Frontal cortex (tissue), 3 donors: ENCODE measurements at regions not wholly inside any gene's neighbourhood (a gene's known extent, or its start where the extent isn't known, plus 50 kb on each side); places are given as distances from the start of the nearest gene placed in this dataset.
"Not testable (repeated sequence)": the region's sequence is repeated elsewhere in the genome, so short reads cannot be mapped to it uniquely, and the experiment has no call there.

ENCODE experiments used
- DNase-seq, 2 donors: peaks; one replicate each; pipeline ENCODE4 v3.0.0; 2012; ENCODE audit warnings: low spot score in 2 of 2
- FAIRE-seq: peaks from 2 replicates; lab custom pipeline; 2012; peaks lifted over from hg19 to GRCh38; lab: Jason Lieb, UNC
- donor health status: control.
- donor health status: control.
- donor health status: control.

GRCh38 chr5:34245813-34246212 is 202.8 kb upstream of the C1QTNF3 start:
- FAIRE-seq, DNase-seq: not testable (repeated sequence)

GRCh38 chr5:34258598-34258997 is 215.6 kb upstream of the C1QTNF3 start:
- not testable (repeated sequence) for DNase-seq
- peak; percentile 59 for FAIRE-seq

DNA sequence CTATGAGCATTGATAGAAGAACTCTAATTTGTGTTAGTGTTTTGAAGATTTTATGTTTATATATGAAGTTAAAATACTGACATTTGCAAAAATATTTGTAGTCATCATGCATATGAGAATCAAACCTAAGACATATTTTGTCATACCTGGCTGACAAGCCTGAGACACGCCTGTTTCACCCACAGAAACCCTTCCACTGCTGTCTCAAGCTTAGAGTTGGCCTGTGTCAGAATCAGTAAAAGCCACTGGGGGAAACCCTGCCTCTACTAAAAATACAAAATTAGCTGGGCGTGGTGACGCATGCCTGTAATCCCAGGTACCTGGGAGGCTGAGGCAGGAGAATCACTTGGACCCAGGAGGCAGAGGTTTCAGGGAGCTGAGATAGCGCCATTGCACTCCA is 218.0 kb upstream of the C1QTNF3 start:
- DNase-seq, FAIRE-seq: not testable (repeated sequence)

DNA sequence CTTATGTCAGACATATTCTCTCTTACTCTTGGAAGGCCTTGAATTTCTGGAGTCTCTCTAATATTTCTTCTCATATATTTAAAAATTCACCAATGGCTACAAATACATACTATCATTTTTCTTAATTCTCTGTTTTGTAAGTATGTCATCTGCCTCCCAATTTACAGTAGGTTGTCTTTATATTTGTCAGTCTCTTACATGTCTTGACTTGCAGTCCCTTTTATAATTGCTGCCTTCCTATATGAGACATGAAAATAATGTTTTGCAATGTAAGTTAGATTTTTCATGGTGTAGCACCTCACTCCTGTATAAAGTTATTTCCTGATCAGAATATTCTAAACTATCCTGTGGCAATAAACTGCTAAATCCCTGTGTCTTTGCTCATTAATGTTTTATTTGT is 223.1 kb upstream of the C1QTNF3 start:
- FAIRE-seq, DNase-seq: not testable (repeated sequence)

DNA sequence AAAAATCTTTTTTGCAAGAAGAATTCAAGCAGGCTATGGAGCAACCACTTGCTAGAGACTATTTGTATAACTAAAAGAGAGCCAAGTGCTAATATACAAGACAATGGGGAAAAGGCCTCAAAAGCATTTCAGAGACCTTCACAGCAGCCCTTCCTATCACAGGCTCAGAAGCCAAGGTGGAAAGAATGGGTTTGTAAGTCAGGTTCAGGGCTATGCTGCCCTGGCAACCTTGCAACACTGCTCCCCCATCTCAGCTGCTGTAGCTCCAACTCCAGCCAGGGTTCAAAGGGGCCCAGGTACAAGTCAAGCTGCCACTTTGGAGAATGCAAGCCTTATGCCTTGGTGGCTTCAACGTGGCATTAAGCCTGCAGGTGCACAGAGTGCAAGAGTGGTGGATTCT is 253.7 kb upstream of the C1QTNF3 start:
- not testable (repeated sequence) for FAIRE-seq, DNase-seq

DNA sequence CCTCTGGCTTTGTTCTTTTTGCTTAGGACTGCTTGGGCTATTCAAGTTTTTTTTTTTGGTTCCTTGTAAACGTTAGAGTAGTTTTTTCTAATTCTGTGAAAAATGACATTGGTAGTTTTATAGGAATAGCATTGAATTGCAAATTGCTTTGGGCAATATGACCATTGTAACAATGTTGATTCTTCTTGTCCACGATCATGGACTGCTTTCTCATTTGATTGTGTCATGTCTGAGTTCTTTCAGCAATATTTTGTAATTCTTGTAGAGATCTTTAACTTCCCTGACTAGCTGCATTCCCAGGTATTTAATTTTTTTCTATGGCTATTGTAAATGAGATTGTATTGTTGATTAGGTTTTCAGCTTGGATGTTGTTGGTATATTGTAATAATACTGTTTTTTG is 286.2 kb upstream of the C1QTNF3 start:
- peak; percentile 48 for FAIRE-seq
- DNase-seq, result not testable (repeated sequence)

GRCh38 chr5:34329611-34330108 is 286.6 kb upstream of the C1QTNF3 start:
- DNase-seq, FAIRE-seq: not testable (repeated sequence)

- DNase-seq, FAIRE-seq: not testable (repeated sequence)
Observed at GRCh38 chr5:34331928-34332454, 289.0 kb upstream of the C1QTNF3 start.

DNA sequence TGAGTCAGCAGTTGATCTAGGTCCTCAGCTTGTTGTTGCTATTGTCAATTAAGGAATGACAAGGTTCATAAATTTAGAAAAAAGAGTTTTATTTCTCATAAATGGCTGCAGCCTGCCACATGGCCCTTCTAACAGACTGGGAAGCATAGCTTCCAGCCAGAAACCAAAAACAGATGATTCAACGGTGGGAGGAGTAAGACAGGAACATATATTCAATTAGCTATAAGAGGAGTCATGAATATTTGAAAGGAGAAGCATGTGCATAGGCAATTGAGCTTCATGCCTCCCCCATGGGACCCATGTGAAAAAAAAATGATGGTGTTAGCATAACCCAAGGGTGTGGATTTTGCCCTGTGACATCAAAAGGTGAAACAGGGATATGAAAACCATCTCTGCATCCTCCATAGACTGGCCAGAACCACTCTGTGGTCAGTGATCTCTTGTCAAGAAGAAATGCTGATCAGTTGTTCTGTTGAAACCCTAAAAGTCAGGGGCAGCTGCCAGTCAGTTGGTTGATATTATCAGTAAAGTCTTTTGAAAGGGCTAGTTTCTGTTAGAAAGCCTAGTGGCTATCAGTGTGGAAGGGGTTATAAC is 296.5 kb upstream of the C1QTNF3 start:
- DNase-seq, FAIRE-seq: not testable (repeated sequence)

GRCh38 chr5:34354440-34354839 is 301.7 kb upstream of the RAI14 start:
- not testable (repeated sequence) for DNase-seq, FAIRE-seq

- FAIRE-seq, DNase-seq: not testable (repeated sequence)
Observed at GRCh38 chr5:34371417-34371816, 284.7 kb upstream of the RAI14 start.

- FAIRE-seq, DNase-seq: not testable (repeated sequence)
Observed at GRCh38 chr5:34371817-34372216, 284.3 kb upstream of the RAI14 start.

DNA sequence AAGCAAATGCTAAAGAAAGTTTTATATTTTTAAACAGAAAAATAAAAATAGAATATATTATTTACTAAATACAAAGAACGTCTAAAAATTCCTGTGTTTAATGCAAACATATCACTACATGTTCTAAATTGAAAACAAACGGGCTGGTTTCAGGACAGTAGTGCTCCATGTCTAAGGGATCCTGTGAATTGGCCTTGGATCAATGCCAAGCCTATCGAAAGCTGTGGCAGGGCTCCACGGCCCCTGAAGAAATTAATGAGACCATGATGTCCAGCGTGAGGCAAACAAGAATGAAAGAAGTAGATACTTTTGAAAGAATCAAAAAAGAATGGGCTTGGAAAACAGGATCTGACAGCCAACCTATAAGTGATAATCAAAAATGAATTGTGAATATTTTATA is 283.4 kb upstream of the RAI14 start:
- FAIRE-seq, DNase-seq: not testable (repeated sequence)

DNA sequence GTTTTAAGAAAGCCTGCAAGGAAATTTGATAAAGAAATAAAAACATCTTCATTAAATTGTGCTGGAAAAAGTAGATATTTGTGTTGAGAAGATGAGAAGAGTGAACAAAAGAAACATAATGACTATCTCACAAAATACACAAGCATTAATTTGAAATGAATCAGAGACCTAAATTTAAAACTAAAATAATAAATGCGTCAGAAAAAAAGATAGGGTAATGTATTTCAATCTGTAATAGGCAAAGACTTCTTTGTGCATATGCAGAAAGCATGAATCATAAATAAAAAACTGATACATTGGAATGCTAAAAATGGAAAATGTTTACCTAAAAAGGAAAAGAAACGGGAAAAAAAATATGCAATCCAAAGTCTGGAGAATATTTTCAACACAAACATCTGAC is 278.5 kb upstream of the RAI14 start:
- not testable (repeated sequence) for FAIRE-seq, DNase-seq

- FAIRE-seq, DNase-seq: not testable (repeated sequence)
Observed at GRCh38 chr5:34378498-34378897, 277.6 kb upstream of the RAI14 start.

DNA sequence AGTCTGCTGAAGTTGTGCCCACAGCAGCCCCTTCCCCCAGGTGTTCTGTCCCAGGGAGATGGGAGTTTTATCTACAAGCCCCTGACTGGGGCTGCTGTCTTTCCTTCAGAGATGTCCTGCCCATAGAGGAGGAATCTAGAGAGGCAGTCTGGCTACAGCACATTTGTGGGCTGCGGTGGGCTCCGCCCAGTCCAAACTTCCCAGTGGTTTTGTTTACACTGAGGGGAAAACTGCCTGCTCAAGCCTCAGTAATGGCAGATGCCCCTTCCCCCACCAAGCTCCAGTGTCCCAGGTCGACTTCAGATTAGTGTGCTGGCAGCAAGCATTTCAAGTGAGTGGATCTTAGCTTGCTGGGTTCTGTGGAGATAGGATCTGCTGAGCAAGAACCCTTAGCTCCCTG is 267.4 kb upstream of the RAI14 start:
- not testable (repeated sequence) for FAIRE-seq

DNA sequence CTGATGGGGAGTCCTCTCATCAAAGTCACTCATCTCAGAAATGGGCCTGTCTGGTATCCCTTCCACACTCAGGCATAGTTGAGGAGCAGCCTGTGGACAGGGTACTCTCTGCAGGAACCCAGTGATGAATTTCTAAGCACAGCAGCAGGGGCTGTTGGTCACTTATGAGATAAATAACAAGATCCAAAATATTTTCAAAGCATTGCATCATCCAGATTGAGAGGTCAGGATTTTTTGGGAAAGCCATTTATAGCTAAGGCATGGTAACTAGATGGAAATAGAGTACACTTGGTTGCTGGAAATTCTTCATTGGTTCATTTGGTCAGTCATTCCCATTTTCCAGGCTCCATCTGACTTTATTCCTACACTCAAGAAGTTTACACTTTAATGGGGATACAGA is 246.8 kb upstream of the RAI14 start:
- DNase-seq, result no peak
- FAIRE-seq, result no peak

More for the DNA sequence above, 267.4 kb upstream of the RAI14 start:
- DNase-seq, result not testable (repeated sequence)

GRCh38 chr5:34410411-34411139 is 245.6 kb upstream of the RAI14 start:
- FAIRE-seq (no peak), DNase-seq (no peak)

GRCh38 chr5:34411470-34412346 is 244.4 kb upstream of the RAI14 start:
- FAIRE-seq, result no peak
- no peak for DNase-seq

- DNase-seq (no peak), FAIRE-seq (no peak)
Observed at GRCh38 chr5:34412736-34413135, 243.4 kb upstream of the RAI14 start.
